Peyer's patch (tissue), 4 donors: ENCODE measurements at regions not wholly inside any gene's neighbourhood (a gene's known extent, or its start where the extent isn't known, plus 50 kb on each side); places are given as distances from the start of the nearest gene placed in this dataset.

Experiments
- CTCF ChIP-seq, 6 experiments: fragments of 450-650 bp in 4 of 6; fragments of 200-600 bp in 2 of 6; sonication (generic) in 1 of 6; IDR thresholded peaks; one replicate each; pipeline ENCODE4 v1.5.1; 2017 to 2019; ENCODE audit warnings: antibody characterized with exemption in 6 of 6, mild to moderate bottlenecking in 3 of 6, moderate library complexity in 1 of 6
- POLR2A ChIP-seq, 2 donors: fragments of 450-650 bp; IDR thresholded peaks; one replicate each; pipeline ENCODE4 v1.5.1; 2017; ENCODE audit warnings: antibody characterized with exemption in 2 of 2, mild to moderate bottlenecking in 2 of 2, moderate library complexity in 2 of 2

- no peak for TF ChIP-seq POLR2A (IDR thresholded peaks at IDR 0.05)
- no peak for TF ChIP-seq CTCF (IDR thresholded peaks at IDR 0.05)
Measured at GRCh38 chr5:23703940-23704855, 196.8 kb downstream of the PRDM9 start.
